GM23338 (cell line): ENCODE measurements at regions not wholly inside any gene's neighbourhood (a gene's known extent, or its start where the extent isn't known, plus 50 kb on each side); places are given as distances from the start of the nearest gene placed in this dataset.

Experiments
- CREB1 ChIP-seq: fragments of 250-450 bp; sonication (Bioruptor Pico); IDR thresholded peaks from 2 replicates; pipeline ENCODE4 v1.5.0; 2020; ENCODE audit warnings: low read depth, mild to moderate bottlenecking, moderate library complexity
- CTCF ChIP-seq, 2 experiments: fragments of 200-600 bp in 1 of 2; sonication (generic) in 1 of 2; conservative IDR thresholded peaks; 2 replicates each; pipeline versions ENCODE4 v1.5.1 to v1.6.1; 2016 to 2017; ENCODE audit warnings: antibody characterized with exemption in 2 of 2, low read depth in 2 of 2, mild to moderate bottlenecking in 2 of 2, moderate library complexity in 1 of 2
- EZH2 ChIP-seq: fragments of 200-600 bp; sonication (generic); IDR thresholded peaks from one replicate; pipeline ENCODE4 v1.8.0; 2017; ENCODE audit warnings: antibody characterized with exemption, mild to moderate bottlenecking, low read depth; ENCODE audit not compliant: unreplicated experiment
- EZH2phosphoT487 ChIP-seq: fragments of 200-600 bp; sonication (generic); IDR thresholded peaks from one replicate; pipeline ENCODE4 v1.8.1; 2018; ENCODE audit warnings: antibody characterized with exemption; ENCODE audit not compliant: unreplicated experiment
- JUNB ChIP-seq: IDR thresholded peaks from one replicate; pipeline ENCODE4 v1.6.1; 2016; ENCODE audit warnings: antibody characterized with exemption; ENCODE audit not compliant: unreplicated experiment
- NANOG ChIP-seq: IDR thresholded peaks from 2 replicates; pipeline ENCODE4 v1.6.1; 2016; ENCODE audit warnings: antibody characterized with exemption, borderline replicate concordance
- POLR2AphosphoS5 ChIP-seq: IDR thresholded peaks from 2 replicates; pipeline ENCODE4 v1.6.1; 2016; ENCODE audit warnings: antibody characterized with exemption, low read depth
- REST ChIP-seq: IDR thresholded peaks from one replicate; pipeline ENCODE4 v1.6.1; 2018; ENCODE audit warnings: antibody characterized with exemption; ENCODE audit not compliant: unreplicated experiment
- STAT1 ChIP-seq: IDR thresholded peaks from one replicate; pipeline ENCODE4 v1.6.1; 2016; ENCODE audit warnings: antibody characterized with exemption; ENCODE audit not compliant: unreplicated experiment
- ZNF331 ChIP-seq: fragments of 250-450 bp; sonication (Bioruptor Pico); IDR thresholded peaks from 2 replicates; pipeline ENCODE4 v1.5.0; 2020; ENCODE audit warnings: low read depth, mild to moderate bottlenecking, moderate library complexity
- ZNF462 ChIP-seq: fragments of 250-450 bp; sonication (Bioruptor Pico); IDR thresholded peaks from 2 replicates; pipeline ENCODE4 v1.5.0; 2020; ENCODE audit warnings: mild to moderate bottlenecking, moderate library complexity
- TF ChIP-seq, protein P1 (sequence below): IDR thresholded peaks from 2 replicates; pipeline ENCODE4 v1.6.1; 2016; ENCODE audit warnings: antibody characterized with exemption

- TF ChIP-seq ZNF462 (CRISPR knock-in tag), result no peak
- no peak for TF ChIP-seq REST
- no peak for TF ChIP-seq STAT1
- no peak for TF ChIP-seq ZNF331 (CRISPR knock-in tag)
- TF ChIP-seq CTCF (conservative IDR thresholded peaks at IDR 0.05; ENCODE audit: low read depth in 2 of 2), result no peak
- no peak for TF ChIP-seq NANOG
- TF ChIP-seq CREB1 (CRISPR knock-in tag), result no peak
- TF ChIP-seq, protein P1, sequence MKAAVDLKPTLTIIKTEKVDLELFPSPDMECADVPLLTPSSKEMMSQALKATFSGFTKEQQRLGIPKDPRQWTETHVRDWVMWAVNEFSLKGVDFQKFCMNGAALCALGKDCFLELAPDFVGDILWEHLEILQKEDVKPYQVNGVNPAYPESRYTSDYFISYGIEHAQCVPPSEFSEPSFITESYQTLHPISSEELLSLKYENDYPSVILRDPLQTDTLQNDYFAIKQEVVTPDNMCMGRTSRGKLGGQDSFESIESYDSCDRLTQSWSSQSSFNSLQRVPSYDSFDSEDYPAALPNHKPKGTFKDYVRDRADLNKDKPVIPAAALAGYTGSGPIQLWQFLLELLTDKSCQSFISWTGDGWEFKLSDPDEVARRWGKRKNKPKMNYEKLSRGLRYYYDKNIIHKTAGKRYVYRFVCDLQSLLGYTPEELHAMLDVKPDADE, result no peak
- TF ChIP-seq JUNB, result no peak
- no peak for TF ChIP-seq EZH2phosphoT487
- no peak for TF ChIP-seq POLR2AphosphoS5
- TF ChIP-seq EZH2, result no peak
Observed at GRCh38 chr12:89775063-89775985, 66.7 kb upstream of the ATP2B1 start (continued).
